ENCODE measurements at regions not wholly inside any gene's neighbourhood (a gene's known extent, or its start where the extent isn't known, plus 50 kb on each side); places are given as distances from the start of the nearest gene placed in this dataset.
"Not testable (repeated sequence)": the region's sequence is repeated elsewhere in the genome, so short reads cannot be mapped to it uniquely, and the experiment has no call there.

DNA sequence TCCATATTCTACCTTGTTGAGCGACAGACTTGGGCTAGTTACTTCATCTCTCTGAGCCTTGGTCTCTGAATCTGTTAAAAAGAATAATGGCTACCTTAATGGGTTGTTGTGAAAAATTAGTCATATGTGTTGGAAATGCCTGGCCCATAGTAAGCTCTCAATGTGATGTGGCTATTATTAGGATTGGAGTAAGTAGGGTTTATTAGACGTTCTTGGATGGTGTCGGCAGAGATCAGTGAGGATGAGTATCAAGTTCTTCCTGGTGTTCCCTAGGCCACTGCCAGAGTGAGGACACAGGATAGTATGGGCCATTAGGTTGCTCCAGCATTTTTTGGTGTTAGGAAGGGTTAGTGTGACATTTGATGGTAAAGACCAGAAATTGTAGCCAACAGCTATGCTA lies 121.1 kb upstream of the DUSP10 start:
- no peak for DNase-seq

DNA sequence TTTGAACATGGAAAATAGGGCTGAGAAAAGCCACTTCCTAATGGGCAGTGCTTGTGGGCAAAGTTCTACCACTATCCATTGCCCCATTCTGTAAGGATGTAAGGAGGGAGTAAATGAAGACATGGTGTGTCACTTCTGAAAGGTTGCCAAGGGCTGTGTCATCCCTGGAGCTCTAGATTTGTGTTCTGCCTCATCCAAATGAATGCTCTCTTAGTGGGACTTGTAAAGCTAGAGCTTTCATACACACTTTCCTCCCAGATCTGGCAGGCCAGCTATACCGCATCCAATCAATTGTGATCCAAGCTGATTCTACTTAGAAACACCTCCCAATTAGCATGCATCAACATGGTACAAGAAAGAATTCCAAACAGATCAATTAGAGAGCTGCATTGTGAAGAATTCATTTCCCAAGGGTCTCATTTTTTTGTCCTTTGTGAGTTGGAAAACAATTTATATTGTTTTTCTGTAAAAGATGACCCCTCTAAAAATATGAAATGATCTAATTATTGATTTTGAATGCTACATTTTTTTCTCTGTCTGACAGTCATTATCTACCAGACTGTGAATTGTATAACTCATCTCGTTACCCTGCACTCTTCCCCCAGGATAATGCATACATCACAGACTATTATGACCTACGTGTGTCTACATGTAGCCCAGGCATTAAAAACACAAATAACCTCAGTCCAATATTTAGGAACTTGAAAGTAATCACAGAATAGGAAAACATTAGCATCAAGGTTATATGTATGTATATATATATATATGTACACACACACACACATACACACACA lies 117.1 kb upstream of the DUSP10 start:
- DNase-seq: no peak

DNA sequence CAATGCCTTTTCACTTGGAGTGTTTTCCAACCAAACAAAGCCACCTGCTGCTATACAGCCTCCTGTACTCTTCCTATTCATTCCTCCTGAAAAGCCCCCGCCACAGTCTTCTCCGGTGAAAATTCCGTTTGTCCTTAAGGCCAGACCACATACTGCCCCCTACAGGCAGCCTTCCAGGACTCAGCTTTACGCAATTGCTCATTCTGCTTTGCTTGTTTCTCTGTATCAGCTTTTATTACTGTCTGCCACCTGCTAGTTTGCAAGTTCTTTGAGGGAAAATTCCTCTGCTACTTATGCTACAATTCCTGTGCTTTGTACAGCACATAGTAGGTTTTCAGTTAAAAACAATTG lies 115.2 kb upstream of the DUSP10 start:
- not testable (repeated sequence) for DNase-seq

DNA sequence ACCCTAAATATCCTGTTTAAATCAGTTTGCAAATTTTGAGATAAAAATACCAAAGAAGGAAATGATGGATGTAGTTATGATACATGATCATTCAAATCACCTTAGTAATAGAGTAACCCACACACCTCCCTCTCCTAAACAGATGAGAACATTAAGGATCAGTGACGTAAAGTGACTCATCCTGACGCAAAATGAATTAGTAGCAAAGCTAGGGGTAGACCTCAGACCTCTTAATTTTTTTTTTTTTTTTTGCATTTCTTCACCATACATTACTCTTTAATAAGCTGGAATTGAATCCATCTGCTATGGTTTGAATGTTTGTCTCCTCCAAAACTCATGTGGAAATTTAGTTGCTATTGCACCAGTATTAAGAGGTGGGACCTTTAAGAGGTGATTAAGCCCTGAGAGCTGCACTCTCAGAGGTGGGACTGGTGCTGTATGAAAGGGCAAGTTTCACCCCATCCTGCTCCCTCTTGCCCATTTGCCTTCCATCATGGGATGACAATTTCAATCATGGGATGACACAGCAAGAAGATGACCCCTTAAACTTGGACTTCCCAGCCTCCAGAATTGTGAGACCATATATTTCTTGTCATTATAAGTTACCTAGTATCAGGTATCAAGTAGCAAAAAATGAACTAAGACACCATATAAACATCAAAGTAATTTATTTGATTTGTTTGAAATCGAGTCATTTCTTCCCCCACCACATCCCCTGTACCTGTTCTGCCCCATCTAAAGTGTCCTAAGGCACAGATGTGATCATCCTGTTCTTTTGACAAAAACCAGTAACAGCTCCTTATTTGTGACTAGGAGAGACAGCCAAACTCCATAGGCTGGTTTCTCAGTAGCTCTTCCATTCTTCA lies 114.6 kb upstream of the DUSP10 start:
- DNase-seq: no peak

DNA sequence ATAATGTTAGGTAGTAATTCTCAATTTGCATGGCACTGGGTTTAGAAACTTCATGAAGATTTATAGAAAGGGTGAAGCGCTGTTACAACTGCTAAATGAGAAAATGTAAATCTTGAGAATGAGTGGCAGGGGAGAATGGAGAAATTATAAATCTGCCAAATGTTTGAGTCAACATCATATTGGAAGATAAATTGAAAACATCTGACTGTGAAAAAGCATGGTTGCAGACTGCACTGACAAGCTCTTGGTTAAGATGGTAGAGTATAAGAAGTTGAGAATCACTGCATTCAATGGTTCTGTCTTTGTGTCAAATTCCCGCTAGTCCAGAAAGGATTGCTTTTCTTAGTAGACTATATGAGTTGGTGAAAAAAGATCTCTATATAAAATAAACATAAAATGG lies 113.3 kb upstream of the DUSP10 start:
- no peak for DNase-seq

DNA sequence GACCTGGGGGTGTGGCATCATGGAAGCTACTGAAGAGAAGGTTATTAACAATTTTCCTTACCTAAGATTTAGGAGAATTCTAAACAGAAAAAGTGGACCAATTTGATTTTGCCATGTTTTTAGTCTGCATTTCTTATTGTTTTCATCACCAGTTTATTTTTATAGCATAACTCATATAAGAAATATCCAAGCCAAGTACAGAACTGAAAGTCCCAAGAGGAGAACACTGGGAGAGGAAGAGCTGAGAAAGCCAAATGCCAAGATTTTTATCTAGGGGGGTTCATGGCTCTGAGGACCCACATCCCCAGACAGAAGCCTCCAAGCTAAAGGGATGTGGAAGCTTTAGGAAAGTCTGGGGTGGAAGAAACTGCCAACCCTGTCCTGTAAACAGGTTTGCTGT lies 109.4 kb upstream of the DUSP10 start:
- no peak for DNase-seq

DNA sequence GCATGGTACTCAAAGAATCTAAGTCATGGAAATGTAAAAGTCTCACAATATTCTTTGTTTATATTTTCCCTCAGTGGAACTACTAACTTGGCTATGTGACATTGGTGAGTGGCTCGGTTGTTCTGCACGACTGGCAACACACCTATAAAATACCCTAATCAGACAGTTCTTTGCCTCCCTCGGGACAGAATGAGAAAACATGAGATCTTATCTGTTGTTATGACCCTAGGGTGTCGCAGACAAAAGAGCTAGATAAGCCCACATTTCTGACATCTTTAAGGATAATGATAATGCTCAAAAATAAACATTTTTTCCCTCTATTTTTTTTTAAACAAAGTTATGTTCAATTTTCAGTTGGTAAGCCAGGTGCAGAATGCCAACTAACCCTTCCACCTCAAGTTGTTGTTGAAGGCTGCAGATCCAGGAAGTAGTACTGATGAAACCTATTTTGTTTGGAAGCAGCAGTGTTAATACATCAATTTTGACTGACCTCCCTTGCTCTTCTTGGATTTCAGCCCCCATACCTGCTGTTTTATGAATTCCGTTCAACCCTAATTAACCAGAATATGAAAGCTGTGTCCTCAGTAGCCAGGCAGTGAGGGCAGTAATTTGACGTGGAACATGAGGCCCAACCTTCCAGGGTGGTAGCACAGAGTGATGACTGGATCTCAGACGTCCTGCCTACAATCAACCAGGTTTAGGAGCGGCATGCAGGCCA lies 108.7 kb upstream of the DUSP10 start:
- no peak for DNase-seq

DNA sequence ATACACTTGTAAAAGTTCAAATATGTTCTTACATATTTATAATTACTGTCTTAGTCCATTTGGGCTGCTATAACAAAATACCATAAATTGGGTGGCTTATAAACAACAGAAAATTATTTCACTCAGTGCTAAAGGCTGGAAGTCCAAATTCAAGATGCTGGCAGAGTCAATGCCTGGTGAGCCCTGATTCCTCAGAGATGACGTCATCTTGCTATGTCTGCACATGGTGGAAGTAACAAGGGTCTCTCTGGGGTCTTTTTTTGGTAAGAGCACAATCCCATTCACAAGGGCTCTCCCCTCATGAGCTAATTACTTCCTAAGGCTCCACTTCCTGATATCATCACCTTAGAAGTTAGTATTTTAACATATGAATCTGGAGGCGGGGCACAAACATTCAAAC lies 108.0 kb upstream of the DUSP10 start:
- no peak for DNase-seq

DNA sequence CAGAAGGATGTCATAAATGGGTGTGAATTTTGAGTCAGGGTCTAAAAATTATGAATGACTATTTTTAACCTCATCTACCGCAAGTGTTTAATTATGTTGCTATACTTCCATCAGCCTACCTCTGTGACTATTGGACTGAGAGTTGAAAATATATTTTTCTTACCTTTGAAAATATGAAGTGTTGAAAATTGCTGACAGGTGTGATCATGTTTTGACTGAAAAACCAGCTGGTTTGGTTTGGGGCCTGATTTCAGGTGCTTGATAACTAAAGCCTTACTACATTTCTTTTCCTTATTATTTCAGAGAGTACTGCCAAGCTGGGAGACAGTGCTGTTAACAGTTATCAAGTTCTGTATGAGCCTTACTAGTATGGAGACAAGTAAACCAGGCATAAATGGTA lies 107.2 kb upstream of the DUSP10 start:
- no peak for DNase-seq

DNA sequence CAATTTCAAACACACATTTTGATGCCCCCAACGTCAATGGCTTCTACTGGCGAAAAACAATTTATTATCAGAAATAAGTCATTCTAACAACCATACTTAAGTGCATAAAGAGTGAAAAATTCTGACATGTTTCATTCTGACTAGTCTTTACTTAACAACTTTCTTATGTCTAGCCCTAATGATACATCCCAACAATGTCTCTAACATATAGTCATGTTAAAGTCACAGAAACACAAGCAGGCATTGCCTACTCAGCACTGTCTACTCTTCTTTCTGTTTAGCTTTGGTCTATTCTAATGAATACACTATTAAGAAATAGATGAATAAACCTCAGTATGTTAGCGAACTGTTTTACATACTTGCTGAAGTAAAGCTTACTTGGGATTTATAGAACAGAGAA lies 105.8 kb upstream of the DUSP10 start:
- DNase-seq: no peak

DNA sequence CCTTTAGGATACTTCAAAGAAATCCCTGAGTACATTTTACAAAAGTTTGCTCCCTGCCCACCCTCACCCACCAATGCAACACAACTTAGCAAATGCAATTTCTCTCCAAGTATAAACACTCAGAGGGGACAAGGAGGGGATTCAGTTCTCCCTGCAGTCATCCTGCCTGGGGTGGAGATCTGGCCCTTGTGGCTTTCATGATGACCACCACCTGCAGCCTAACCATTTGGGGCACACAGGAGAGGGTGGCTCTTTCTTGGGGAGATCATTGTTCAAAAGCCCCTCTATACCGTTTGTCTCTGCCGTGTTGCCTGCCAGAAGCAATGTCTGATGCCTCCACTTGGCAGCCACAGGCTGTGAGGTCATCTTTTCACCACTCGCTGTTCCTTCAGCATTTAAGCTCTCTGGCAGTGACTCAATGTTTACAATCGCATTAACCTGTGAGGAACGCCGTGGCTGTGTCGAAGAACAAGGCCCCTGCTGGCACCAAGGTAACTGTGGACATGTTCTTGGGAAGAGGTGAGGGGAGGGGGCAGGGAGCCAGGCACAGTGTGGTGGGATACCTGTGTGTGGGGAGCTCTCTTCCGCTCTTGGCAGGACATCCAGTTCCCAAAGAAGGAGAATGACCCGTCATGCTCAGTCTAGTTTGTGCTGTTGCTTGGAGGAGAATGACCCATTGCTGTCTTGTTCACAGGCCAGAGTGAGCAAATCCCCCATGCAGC lies 103.9 kb upstream of the DUSP10 start:
- no peak for DNase-seq

DNA sequence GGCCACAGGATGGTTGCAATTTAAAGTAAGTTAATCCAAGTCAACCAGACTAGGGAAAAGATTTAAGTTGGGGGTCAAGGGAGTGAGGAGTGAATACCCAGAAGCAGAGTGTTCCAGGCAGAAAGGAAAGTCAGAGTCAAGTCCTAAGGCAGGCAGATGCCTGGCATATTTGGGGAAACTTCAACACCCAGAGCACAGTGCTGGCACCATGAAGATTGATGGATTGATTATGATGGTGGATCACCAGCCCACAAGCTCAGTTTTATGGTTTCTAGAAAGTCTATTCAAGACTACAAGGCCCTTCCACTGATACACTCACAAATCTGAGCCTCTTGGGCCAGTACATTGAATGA lies 100.1 kb upstream of the DUSP10 start:
- DNase-seq: no peak

DNA sequence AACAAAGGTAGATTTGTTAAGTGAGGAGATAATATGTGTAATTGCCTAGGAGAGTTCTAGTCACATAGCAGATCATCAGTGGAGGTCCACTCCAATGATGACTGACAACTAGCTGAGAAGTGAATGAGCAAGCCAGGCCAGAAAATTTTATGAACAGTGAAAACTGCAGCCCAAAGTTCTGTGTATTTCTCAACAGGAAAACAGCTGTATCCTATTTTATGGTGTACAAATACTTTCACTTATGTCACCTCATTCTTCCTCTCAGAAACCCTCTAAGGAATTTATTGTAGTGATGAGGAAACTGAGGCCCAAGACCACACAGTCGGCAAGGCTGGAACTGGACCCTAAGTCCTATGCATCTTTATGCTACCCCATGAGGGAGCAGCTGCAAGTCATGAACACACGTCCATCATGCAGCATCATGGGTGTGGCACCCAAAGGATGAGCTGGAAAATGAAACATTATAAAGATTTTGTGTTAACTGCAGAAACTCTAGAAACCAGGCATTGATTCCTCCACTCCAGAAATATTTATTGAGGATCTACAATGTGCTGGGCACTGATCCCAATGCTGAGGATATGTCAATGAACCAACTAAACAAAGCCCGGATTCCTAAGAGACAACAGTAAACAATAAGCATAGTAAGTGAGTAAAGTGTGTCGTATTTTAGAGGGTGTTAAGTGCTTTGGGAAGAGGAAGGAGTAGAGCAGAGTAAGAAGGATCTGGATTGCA lies 99.5 kb upstream of the DUSP10 start:
- DNase-seq: no peak

DNA sequence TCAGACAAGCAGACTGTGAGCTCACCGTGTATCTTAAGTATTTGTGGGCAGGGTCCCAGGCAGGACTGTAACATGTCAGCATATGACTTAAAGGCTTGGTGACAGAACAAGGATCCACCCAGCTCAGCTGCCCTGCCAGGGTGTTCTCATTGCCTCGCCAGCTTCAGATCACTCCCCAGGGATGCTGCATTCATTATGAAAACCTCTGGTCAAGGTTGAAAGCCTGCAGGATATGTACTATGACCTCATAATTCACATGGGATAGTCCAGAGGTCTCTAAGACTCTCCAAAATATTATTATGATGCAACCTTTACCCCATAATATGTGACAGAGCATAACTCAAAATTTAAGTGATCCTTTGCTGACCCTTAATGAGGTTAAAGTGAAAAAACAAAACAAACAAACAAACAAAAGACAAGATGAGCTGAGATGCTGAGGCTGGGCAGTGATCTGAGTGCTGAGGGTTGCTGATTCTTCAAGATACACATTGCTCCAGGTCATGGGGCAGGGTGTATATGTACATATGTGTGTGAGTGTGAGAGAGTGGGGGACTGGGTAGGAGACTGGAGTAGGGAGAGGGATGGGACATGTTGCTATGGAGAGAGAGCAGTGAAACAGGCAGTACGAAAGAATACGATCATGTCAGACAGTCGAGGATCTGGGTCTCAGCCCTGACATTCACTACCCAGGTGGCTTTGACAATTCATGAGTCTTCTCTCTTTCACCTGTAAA lies 98.8 kb upstream of the DUSP10 start:
- DNase-seq: no peak

DNA sequence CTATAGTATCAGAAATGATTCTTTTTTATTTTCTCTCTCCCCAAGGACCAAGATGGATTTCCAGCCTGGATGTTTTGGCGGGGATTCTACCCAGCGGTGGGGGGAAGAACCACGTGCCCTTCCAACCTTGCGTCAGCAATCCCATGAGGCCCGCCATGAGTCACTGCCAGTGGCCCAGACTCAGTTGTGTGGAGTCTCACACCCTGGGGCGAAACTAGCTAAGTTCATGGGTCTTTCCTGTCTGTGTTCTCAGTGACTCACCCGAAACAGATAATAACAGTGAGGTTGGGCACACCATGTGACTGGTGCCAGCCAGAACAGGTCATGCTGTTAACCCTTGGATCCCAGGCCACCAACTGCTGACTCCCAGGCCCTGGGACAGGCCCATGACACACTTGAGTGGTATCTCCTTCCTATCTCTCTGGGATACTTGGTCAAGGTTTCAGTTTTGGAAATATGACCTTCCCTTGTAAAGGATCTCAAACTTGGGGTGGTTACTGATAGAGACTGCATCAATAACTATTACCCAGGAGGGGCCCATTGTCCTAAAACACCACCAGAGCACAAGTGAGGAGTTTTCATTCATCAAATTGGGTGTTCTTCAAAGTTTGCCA lies 98.0 kb upstream of the DUSP10 start:
- DNase-seq: peak; percentile 70

DNA sequence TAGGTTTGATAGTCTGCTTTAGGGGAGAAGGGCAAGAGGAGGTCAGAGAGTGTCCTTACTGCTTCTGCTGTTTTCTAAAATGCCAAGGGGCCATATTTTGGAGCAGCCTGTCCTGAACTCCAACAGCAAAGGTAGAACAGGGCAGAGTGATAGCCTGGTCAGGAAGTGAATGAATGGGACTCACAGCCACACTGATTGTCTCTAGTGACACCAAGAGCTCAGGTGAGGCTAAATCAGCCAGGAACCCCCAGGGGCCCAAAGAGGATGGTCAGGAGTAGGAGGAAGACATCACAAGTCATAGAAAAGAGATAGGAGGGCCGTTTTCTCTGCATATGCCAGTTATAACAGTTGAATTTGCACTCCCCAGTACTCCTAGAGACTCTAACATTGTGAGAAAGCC lies 97.4 kb upstream of the DUSP10 start:
- no peak for DNase-seq

DNA sequence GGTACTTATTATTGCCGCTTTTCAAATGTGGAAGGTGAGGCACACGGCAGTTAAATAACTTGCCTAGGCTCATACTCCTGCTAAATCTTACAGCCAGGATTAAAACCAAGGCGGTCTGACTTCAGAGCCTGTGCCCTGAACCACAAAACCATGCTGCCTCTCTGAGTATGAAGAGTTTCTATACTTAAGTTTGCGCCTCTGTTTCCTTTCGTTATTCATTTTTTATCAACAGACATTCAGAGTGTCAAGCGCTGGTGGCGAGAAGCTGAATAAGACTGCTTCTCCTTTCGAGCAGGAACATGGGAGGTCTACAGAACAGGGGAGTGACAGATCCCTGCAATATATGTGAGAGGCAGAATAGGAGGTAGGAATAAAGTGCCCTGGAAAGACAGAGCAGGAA lies 96.0 kb upstream of the DUSP10 start:
- DNase-seq: peak; percentile 17

DNA sequence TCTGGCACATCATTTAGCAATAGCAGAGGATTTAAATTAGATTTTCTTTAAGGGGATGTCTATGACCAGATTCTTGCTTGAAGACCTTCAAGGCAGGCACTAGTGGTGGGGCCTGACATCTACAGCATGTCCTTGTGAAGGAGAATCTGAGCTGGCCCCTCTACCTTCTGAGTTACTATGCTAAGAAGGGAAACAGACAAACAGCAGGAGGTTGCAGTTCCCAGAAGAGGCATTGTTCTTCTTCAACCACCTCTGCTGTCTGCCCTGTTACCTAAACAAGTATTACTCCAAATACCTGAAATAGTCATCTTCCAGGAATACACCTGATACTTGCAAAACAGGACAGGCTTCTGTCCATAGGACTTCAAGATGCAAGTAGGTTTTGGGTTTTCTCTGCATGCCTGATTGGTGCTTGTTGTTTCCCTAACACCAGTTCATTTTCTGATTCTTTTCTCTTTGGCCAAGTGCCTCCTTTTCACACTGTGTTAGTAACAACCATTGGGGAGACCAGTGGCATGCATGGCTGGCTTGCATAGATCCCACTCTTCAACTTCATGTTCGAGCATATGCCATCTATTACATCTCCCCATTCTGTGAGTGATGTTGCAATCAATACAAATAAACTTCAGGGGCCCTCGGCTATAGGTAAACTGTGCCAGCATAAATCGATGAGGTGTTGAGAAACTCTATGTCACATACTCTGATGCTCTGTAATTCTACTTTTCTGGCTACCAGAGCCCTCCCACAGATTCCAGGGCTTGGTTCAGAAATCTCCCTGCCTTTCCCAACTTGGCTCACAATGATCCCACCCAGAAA lies 93.0 kb upstream of the DUSP10 start:
- DNase-seq: no peak

DNA sequence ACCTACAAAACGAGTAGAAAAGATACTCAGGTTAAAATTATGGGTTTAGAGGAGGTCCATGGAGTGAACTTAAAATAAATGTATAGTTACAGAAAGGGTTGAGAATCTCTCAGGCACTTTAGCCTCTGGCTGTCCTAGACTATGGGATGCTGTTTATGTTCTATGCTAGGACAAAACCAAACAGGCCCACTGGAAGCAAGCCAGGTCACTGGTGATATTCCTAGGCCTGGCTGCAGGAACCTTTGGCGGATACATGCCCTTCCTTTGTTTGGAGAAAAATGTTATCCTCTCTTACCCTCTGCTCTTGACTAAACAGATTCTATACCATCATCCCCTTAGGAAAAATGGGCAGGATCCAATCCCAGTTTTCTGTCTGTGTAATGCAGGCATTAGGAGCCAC lies 90.7 kb upstream of the DUSP10 start:
- DNase-seq: no peak

DNA sequence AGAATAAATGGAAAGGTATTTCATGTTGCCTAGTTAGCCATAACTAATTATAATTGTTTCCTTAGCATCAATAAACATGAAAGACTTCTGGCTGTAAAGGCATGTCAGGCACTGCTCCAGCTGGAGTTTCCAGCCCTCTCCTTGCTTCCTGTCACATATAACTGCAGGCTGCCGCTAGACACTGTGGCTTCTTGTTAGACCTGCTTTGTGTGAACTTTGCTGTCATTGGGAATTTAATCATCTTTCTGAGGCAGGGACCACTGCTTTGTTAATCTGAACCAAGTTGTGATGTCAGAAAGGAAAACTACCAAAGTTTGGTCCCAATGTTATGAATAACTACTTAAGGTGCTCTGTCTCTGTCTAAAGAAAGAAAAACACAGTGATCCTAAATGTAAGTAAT lies 90.3 kb upstream of the DUSP10 start:
- DNase-seq: no peak
